IMR-90 (cell line): ENCODE measurements at regions not wholly inside any gene's neighbourhood (a gene's known extent, or its start where the extent isn't known, plus 50 kb on each side); places are given as distances from the start of the nearest gene placed in this dataset.

Experiments
- ATAC-seq: fragments of 200-7000 bp; cut with Tn5 transposase; 2 replicates; pipeline ENCODE4 v1.9.1; 2020; ENCODE audit warnings: low read depth, mild to moderate bottlenecking, moderate library complexity
- BruUV-seq: library from RNA; stranded (reverse); fragments of 400-500 nt; replicated peaks from 2 replicates; lab custom pipeline; 2021; lab: Mats Ljungman, UMichigan
- CTCF ChIA-PET: fragments of 300-600 bp; formaldehyde crosslinking; extraction: SDS; loops from one replicate; lab custom pipeline; 2021; ENCODE audit warnings: antibody characterized with exemption; lab: Yijun Ruan, JAX
- POLR2A ChIA-PET: fragments of 300-600 bp; sonication (Branson Sonifier 250); formaldehyde crosslinking; loops from one replicate; lab custom pipeline; 2022; ENCODE audit warnings: antibody characterized with exemption; ENCODE audit not compliant: unreplicated experiment; lab: Charles Lee
- DNase-seq: peaks from one replicate; pipeline ENCODE4 v3.0.0; 2013
- H2AFZ ChIP-seq: replicated peaks from 2 replicates; pipeline ENCODE3; 2013; ENCODE audit warnings: low read length, mild to moderate bottlenecking; ENCODE audit not compliant: poor library complexity
- H2AK5ac ChIP-seq: 2 replicates; pipeline ENCODE4 v1.6.1; 2013; ENCODE audit warnings: low read depth, low read length, inconsistent platforms
- H2AK9ac ChIP-seq: replicated peaks from 2 replicates; pipeline ENCODE3; 2013; ENCODE audit warnings: mild to moderate bottlenecking, low read depth, low read length, moderate library complexity; ENCODE audit not compliant: poor library complexity
- H2BK120ac ChIP-seq: 2 replicates; pipeline ENCODE4 v1.6.1; 2013; ENCODE audit warnings: low read depth, low read length, inconsistent platforms
- H2BK15ac ChIP-seq: 3 replicates; pipeline ENCODE4 v1.6.1; 2013; ENCODE audit warnings: low read depth, low read length, inconsistent platforms
- H2BK20ac ChIP-seq: 2 replicates; pipeline ENCODE4 v1.6.1; 2013; ENCODE audit warnings: low read depth, mild to moderate bottlenecking, inconsistent platforms, low read length, moderate library complexity
- H2BK5ac ChIP-seq: 2 replicates; pipeline ENCODE4 v1.6.1; 2013; ENCODE audit warnings: mild to moderate bottlenecking, low read depth, low read length, inconsistent platforms; ENCODE audit not compliant: poor library complexity, severe bottlenecking
- H3K14ac ChIP-seq: replicated peaks from 2 replicates; pipeline ENCODE4 v1.6.1; 2013; ENCODE audit warnings: low read depth, low read length, inconsistent platforms
- H3K18ac ChIP-seq: 2 replicates; pipeline ENCODE4 v1.6.1; 2013; ENCODE audit warnings: low read depth, low read length, control low read depth
- H3K23ac ChIP-seq: 2 replicates; pipeline ENCODE4 v1.6.1; 2013; ENCODE audit warnings: low read depth, low read length, inconsistent platforms
- H3K27ac ChIP-seq: 2 replicates; pipeline ENCODE4 v1.5.1; 2013; ENCODE audit warnings: mild to moderate bottlenecking, control low read depth, low read length; ENCODE audit not compliant: insufficient read depth
- H3K27me3 ChIP-seq: 2 replicates; pipeline ENCODE4 v1.6.1; 2013; ENCODE audit warnings: low read length; ENCODE audit not compliant: control insufficient read depth, insufficient read depth
- H3K36me3 ChIP-seq: 2 replicates; pipeline ENCODE4 v1.6.1; 2013; ENCODE audit warnings: low read length, mixed read lengths; ENCODE audit not compliant: control insufficient read depth, insufficient read depth
- H3K4ac ChIP-seq: 2 replicates; pipeline ENCODE4 v1.6.1; 2013; ENCODE audit warnings: low read depth, low read length, inconsistent platforms
- H3K4me1 ChIP-seq: 2 replicates; pipeline ENCODE4 v1.6.1; 2013; ENCODE audit warnings: low read length, mixed read lengths; ENCODE audit not compliant: control insufficient read depth, insufficient read depth
- H3K4me2 ChIP-seq: 2 replicates; pipeline ENCODE4 v1.6.1; 2013; ENCODE audit warnings: low read depth, mild to moderate bottlenecking, control low read depth, low read length, moderate library complexity
- H3K4me3 ChIP-seq: 2 replicates; pipeline ENCODE4 v1.5.1; 2013; ENCODE audit warnings: low read depth, mild to moderate bottlenecking, control low read depth, low read length, moderate library complexity; ENCODE audit not compliant: insufficient read depth
- H3K56ac ChIP-seq: 2 replicates; pipeline ENCODE4 v1.6.1; 2013; ENCODE audit warnings: low read length, inconsistent platforms; ENCODE audit not compliant: insufficient read depth; ENCODE audit errors: extremely low read depth
- H3K79me1 ChIP-seq, 2 experiments: 2 replicates each; pipeline ENCODE4 v1.6.1; 2013; ENCODE audit warnings: low read length in 2 of 2, inconsistent platforms in 1 of 2, low read depth in 1 of 2
- H3K9ac ChIP-seq: 2 replicates; pipeline ENCODE4 v1.6.1; 2013; ENCODE audit warnings: low read depth, low read length, control low read depth
- H3K9me1 ChIP-seq: 2 replicates; pipeline ENCODE4 v1.6.1; 2013; ENCODE audit warnings: low read length, inconsistent platforms; ENCODE audit not compliant: insufficient read depth
- H3K9me3 ChIP-seq: 2 replicates; pipeline ENCODE4 v1.6.1; 2013; ENCODE audit warnings: low read length; ENCODE audit not compliant: control insufficient read depth, insufficient read depth
- H4K20me1 ChIP-seq: 2 replicates; pipeline ENCODE4 v1.6.1; 2013; ENCODE audit warnings: low read length, inconsistent platforms; ENCODE audit not compliant: insufficient read depth
- H4K5ac ChIP-seq: 2 replicates; pipeline ENCODE4 v1.6.1; 2013; ENCODE audit warnings: mild to moderate bottlenecking, low read depth, low read length, control low read depth
- H4K8ac ChIP-seq, 2 experiments: 2 replicates each; pipeline ENCODE4 v1.6.1; 2013; ENCODE audit warnings: low read depth in 2 of 2, low read length in 2 of 2, control low read depth in 1 of 2, inconsistent platforms in 1 of 2
- H4K91ac ChIP-seq: 2 replicates; pipeline ENCODE4 v1.6.1; 2013; ENCODE audit warnings: low read depth, low read length, inconsistent platforms; ENCODE audit not compliant: insufficient read depth
- CHD1 ChIP-seq: IDR thresholded peaks from 2 replicates; pipeline ENCODE4 v1.6.1; 2012; ENCODE audit warnings: low read depth, low read length, improper control_type of control experiment
- MAZ ChIP-seq: IDR thresholded peaks from 2 replicates; pipeline ENCODE4 v1.6.1; 2012; ENCODE audit warnings: low read depth, mild to moderate bottlenecking, low read length, improper control_type of control experiment, moderate library complexity, borderline replicate concordance
- MXI1 ChIP-seq: IDR thresholded peaks from 2 replicates; pipeline ENCODE4 v1.6.1; 2012; ENCODE audit warnings: low read depth, mild to moderate bottlenecking, low read length, moderate library complexity, borderline replicate concordance
- NFE2L2 ChIP-seq: fragments of 150-350 bp; IDR thresholded peaks from 2 replicates; pipeline ENCODE4 v1.6.1; 2016; ENCODE audit warnings: low read depth, mild to moderate bottlenecking, low read length
- POLR2A ChIP-seq: IDR thresholded peaks from 2 replicates; pipeline ENCODE4 v1.6.1; 2012; ENCODE audit warnings: mild to moderate bottlenecking, low read depth, low read length
- RCOR1 ChIP-seq: IDR thresholded peaks from 2 replicates; pipeline ENCODE4 v1.6.1; 2012; ENCODE audit warnings: mild to moderate bottlenecking, low read length, improper control_type of control experiment; ENCODE audit not compliant: insufficient replicate concordance
- USF2 ChIP-seq: fragments of 150-350 bp; IDR thresholded peaks from 2 replicates; pipeline ENCODE4 v1.6.1; 2017; ENCODE audit warnings: mild to moderate bottlenecking, antibody characterized with exemption, low read length, low read depth
- WGBS, 2 experiments: methylation state at CpG; one replicate each; pipeline versions ENCODE4 v1.1.5 to v1.1.7; 2013; ENCODE audit warnings: missing lambda C conversion rate in 2 of 2; ENCODE audit not compliant: insufficient read length in 1 of 2; ENCODE audit errors: extremely low coverage in 2 of 2; 5-methylcytosine and 5-hydroxymethylcytosine counted together
- dilution Hi-C: fragments of 300-500 bp; cut with HindIII; formaldehyde crosslinking; loops from one replicate; pipeline ENCODE4 v1.14.3; 2018; ENCODE audit warnings: low sequenced_read_pairs; ENCODE audit not compliant: unreplicated experiment
- in situ Hi-C: fragments of 300-500 bp; cut with MboI; formaldehyde crosslinking; loops from 3 replicates; pipeline ENCODE4 v1.14.3; 2019; ENCODE audit warnings: low sequenced_read_pairs, inconsistent platforms, mixed read lengths
- intact Hi-C: fragments of 100-400 bp; cut with micrococcal nuclease; formaldehyde crosslinking; loops from 2 replicates; pipeline ENCODE4 v1.10.0; 2022

GRCh38 chr1:56094168-56094567, 485.2 kb downstream of the PLPP3 start:
- Histone ChIP-seq H4K20me1 (no peaks in the 10 kb centered on the region), H2BK120ac (no peak overlapping the region), H3K79me1 (no peaks in the 10 kb centered on the region), H3K14ac (no peak overlapping the region), H2AFZ (no peak overlapping the region), H4K5ac (no peak overlapping the region), H4K91ac (no peak overlapping the region), H3K27ac (no peak overlapping the region), H3K4ac (no peak overlapping the region), H3K27me3 (no peaks in the 10 kb centered on the region), H2AK5ac (no peak overlapping the region), H2BK5ac (no peak overlapping the region), H3K4me2 (no peak overlapping the region), H3K9me3 (no peaks in the 10 kb centered on the region), H3K56ac (no peak overlapping the region), H3K18ac (no peak overlapping the region), H3K36me3 (no peaks in the 10 kb centered on the region), H3K23ac (no peak overlapping the region), H2AK9ac (no peak overlapping the region), H2BK15ac (no peak overlapping the region), H2BK20ac (no peak overlapping the region), H3K4me1 (peaks cover 4% of the 10 kb centered on the region; the same call in 1 of the 2 replicates), H4K8ac (no peak overlapping the region), H3K4me3 (no peak overlapping the region), H3K9ac (no peak overlapping the region), H3K9me1 (peaks cover 3% of the 10 kb centered on the region; the same call in 1 of the 2 replicates)
- intact Hi-C loops, result no loop called here
- WGBS, 2 experiments, result 100% methylated on average over 1 of the region's 3 CpGs; no CpG with 5 or more reads in 1 of the 2 experiments
- in situ Hi-C loops, result no loop called here
- ATAC-seq (no peak), DNase-seq (no peak)
- TF ChIP-seq POLR2A, result no peak
- no peak for TF ChIP-seq MXI1
- TF ChIP-seq USF2, result no peak
- no peak for TF ChIP-seq NFE2L2
- TF ChIP-seq CHD1, result no peak
- TF ChIP-seq MAZ, result no peak
- no peak for TF ChIP-seq RCOR1
- CTCF ChIA-PET, result no interaction called here
- dilution Hi-C loops, result no loop called here
- POLR2A ChIA-PET, result no interaction called here
- BruUV-seq, result no TSS peak
